HG03457 (cell line): ENCODE measurements at regions not wholly inside any gene's neighbourhood (a gene's known extent, or its start where the extent isn't known, plus 50 kb on each side); places are given as distances from the start of the nearest gene placed in this dataset.

Experiments used
- ATAC-seq: cut with Tn5 transposase; IDR thresholded peaks from one replicate; pipeline ENCODE4 v1.9.1; 2021; ENCODE audit warnings: moderate number of reproducible peaks; ENCODE audit not compliant: unreplicated experiment

- ATAC-seq, result no peak
These were observed 135.4 kb upstream of the GNPDA2 start for GRCh38 chr4:44861756-44862155.

GRCh38 chr4:44859477-44859876, 133.1 kb upstream of the GNPDA2 start:
- ATAC-seq, result no peak

GRCh38 chr4:44848466-44848865, 122.1 kb upstream of the GNPDA2 start:
- no peak for ATAC-seq

GRCh38 chr4:44845993-44846392, 119.6 kb upstream of the GNPDA2 start:
- no peak for ATAC-seq

- no peak for ATAC-seq
These were observed 119.0 kb upstream of the GNPDA2 start for GRCh38 chr4:44845309-44845708.

GRCh38 chr4:44842531-44842930, 116.2 kb upstream of the GNPDA2 start:
- ATAC-seq, result no peak

GRCh38 chr4:44817930-44818329, 91.6 kb upstream of the GNPDA2 start:
- no peak for ATAC-seq

GRCh38 chr4:44806071-44806470, 79.7 kb upstream of the GNPDA2 start:
- ATAC-seq, result no peak

GRCh38 chr4:44804301-44804700, 77.9 kb upstream of the GNPDA2 start:
- ATAC-seq, result no peak

GRCh38 chr4:44801384-44801783, 75.0 kb upstream of the GNPDA2 start:
- no peak for ATAC-seq

- ATAC-seq, result no peak
These were observed 65.5 kb upstream of the GNPDA2 start for GRCh38 chr4:44791831-44792230.

- ATAC-seq, result no peak
These were observed 50.8 kb upstream of the GNPDA2 start for GRCh38 chr4:44777115-44777514.
